Left ventricle myocardium inferior (tissue), 1 donor: ENCODE measurements at regions not wholly inside any gene's neighbourhood (a gene's known extent, or its start where the extent isn't known, plus 50 kb on each side); places are given as distances from the start of the nearest gene placed in this dataset.

Experiments
- DNase-seq: peaks from one replicate; pipeline ENCODE4 v3.0.0-alpha.2; 2020
- H3K27ac ChIP-seq: fragments of 200-600 bp; replicated peaks from 2 replicates; pipeline ENCODE4 v1.8.0; 2021
- H3K27me3 ChIP-seq: fragments of 200-600 bp; 2 replicates; pipeline ENCODE4 v1.8.0; 2021; ENCODE audit warnings: low read depth
- H3K36me3 ChIP-seq: fragments of 200-600 bp; 2 replicates; pipeline ENCODE4 v1.8.0; 2021
- H3K4me1 ChIP-seq: fragments of 200-600 bp; 2 replicates; pipeline ENCODE4 v1.8.0; 2021
- H3K4me3 ChIP-seq: fragments of 200-600 bp; 2 replicates; pipeline ENCODE4 v1.8.0; 2021; ENCODE audit warnings: mild to moderate bottlenecking, moderate library complexity
- H3K9me3 ChIP-seq: fragments of 200-600 bp; replicated peaks from 2 replicates; pipeline ENCODE4 v1.8.0; 2021
- intact Hi-C: fragments of 100-400 bp; cut with micrococcal nuclease; formaldehyde crosslinking; loops from one replicate; pipeline ENCODE4 v1.11.0; 2022
- TF ChIP-seq, protein P1 (sequence below): fragments of 200-600 bp; IDR thresholded peaks from 2 replicates; pipeline ENCODE4 v1.8.0; 2021; ENCODE audit warnings: antibody characterized with exemption, mild to moderate bottlenecking, borderline replicate concordance
- donor health status: DM: no; HTN: yes; CAD: no; lungs with severe emphysema.

DNA sequence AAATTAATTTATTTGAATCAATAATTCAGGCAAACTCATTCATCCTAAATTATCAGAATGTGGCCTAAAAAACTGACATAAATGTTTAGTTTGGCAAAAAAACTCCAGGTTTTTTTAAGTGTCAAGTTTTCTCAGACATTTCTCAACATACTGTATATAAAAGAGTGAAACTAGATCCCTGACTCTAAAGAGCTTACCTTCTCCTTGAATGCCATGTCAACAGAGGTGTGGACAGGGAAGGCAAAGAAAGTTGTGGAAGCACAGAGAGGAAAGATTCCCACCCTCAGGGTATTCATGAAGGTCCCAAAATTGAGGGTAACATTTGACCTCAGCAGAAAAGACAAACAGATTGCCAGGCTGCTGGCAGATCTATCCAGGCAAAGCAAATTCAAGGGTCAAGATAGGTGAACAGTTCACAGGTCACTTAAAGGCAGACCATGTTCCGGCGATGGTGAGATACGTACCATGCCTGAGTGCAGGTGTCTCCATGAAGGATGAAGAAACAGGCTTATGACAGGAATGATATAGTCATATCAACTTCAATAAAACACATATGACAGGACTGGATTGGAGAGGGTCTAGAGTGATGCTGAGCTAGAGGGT lies 1638.3 kb upstream of the ZEB2 start:
- no peaks in the 10 kb centered on the region for H3K4me1 ChIP-seq
- H3K27ac ChIP-seq: no peak overlapping the region
- no peak for DNase-seq
- no peaks in the 10 kb centered on the region for H3K36me3 ChIP-seq
- no peaks in the 10 kb centered on the region for H3K9me3 ChIP-seq
- no peaks in the 10 kb centered on the region for H3K27me3 ChIP-seq
- H3K4me3 ChIP-seq: no peak overlapping the region
- TF ChIP-seq, protein P1, sequence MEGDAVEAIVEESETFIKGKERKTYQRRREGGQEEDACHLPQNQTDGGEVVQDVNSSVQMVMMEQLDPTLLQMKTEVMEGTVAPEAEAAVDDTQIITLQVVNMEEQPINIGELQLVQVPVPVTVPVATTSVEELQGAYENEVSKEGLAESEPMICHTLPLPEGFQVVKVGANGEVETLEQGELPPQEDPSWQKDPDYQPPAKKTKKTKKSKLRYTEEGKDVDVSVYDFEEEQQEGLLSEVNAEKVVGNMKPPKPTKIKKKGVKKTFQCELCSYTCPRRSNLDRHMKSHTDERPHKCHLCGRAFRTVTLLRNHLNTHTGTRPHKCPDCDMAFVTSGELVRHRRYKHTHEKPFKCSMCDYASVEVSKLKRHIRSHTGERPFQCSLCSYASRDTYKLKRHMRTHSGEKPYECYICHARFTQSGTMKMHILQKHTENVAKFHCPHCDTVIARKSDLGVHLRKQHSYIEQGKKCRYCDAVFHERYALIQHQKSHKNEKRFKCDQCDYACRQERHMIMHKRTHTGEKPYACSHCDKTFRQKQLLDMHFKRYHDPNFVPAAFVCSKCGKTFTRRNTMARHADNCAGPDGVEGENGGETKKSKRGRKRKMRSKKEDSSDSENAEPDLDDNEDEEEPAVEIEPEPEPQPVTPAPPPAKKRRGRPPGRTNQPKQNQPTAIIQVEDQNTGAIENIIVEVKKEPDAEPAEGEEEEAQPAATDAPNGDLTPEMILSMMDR: no peak
- intact Hi-C loops: no loop called here

- Histone ChIP-seq H3K36me3 (no peaks in the 10 kb centered on the region), H3K27ac (no peak overlapping the region), H3K27me3 (no peaks in the 10 kb centered on the region), H3K4me3 (no peak overlapping the region), H3K4me1 (no peaks in the 10 kb centered on the region), H3K9me3 (peaks cover 8% of the 10 kb centered on the region)
- DNase-seq: no peak
- intact Hi-C loops: no loop called here
- TF ChIP-seq, protein P1: no peak
Measured at GRCh38 chr2:146147448-146148012, 1627.6 kb upstream of the ZEB2 start.

GRCh38 chr2:146143971-146144370 lies 1624.1 kb upstream of the ZEB2 start:
- H3K36me3 ChIP-seq: no peaks in the 10 kb centered on the region
- no peaks in the 10 kb centered on the region for H3K4me1 ChIP-seq
- H3K27ac ChIP-seq: no peak overlapping the region
- TF ChIP-seq, protein P1: no peak
- intact Hi-C loops: no loop called here
- H3K27me3 ChIP-seq: no peaks in the 10 kb centered on the region
- no peak for DNase-seq
- H3K4me3 ChIP-seq: no peak overlapping the region
- H3K9me3 ChIP-seq: no peaks in the 10 kb centered on the region

GRCh38 chr2:146138820-146139219 lies 1618.9 kb upstream of the ZEB2 start:
- Histone ChIP-seq H3K9me3 (no peaks in the 10 kb centered on the region), H3K36me3 (no peaks in the 10 kb centered on the region), H3K27me3 (no peaks in the 10 kb centered on the region), H3K27ac (no peak overlapping the region), H3K4me1 (no peaks in the 10 kb centered on the region), H3K4me3 (no peak overlapping the region)
- TF ChIP-seq, protein P1: no peak
- no peak for DNase-seq
- intact Hi-C loops: no loop called here

DNA sequence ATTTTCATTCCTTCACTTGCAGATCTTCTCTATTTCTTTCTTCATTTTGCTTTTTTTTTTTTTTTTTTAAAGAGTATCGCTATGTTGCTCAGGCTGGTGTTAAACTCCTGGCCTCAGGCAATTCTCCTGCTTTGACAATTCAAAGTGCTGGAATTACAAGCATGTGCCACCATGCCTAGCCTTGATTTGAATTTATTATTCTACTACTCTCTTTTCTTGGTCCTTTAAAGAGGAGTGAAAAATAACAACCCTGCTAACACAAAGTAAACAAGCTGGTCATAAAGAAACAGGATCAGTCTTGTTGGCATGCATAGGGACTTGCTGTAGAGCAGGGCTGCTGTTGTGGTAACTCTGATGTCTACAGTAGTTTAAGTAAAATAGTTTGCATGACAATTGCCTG lies 1615.3 kb upstream of the ZEB2 start:
- no peaks in the 10 kb centered on the region for H3K27me3 ChIP-seq
- no peak overlapping the region for H3K4me3 ChIP-seq
- H3K36me3 ChIP-seq: no peaks in the 10 kb centered on the region
- intact Hi-C loops: no loop called here
- TF ChIP-seq, protein P1: no peak
- H3K27ac ChIP-seq: no peak overlapping the region
- no peak for DNase-seq
- no peaks in the 10 kb centered on the region for H3K4me1 ChIP-seq
- H3K9me3 ChIP-seq: no peaks in the 10 kb centered on the region
